NCI-H146 treated with DMSO at 0.1 percent for 48 hours (cell line): ENCODE measurements at regions not wholly inside any gene's neighbourhood (a gene's known extent, or its start where the extent isn't known, plus 50 kb on each side); places are given as distances from the start of the nearest gene placed in this dataset.
"Not testable (repeated sequence)": the region's sequence is repeated elsewhere in the genome, so short reads cannot be mapped to it uniquely, and the experiment has no call there.

ENCODE experiments used
- DNase-seq: peaks from one replicate; lab custom pipeline; 2025; ENCODE audit not compliant: unreplicated experiment; lab: John Stamatoyannopoulos, UW

GRCh38 chr2:228600265-228600664, 418.8 kb upstream of the SPHKAP start:
- no peak for DNase-seq

DNA sequence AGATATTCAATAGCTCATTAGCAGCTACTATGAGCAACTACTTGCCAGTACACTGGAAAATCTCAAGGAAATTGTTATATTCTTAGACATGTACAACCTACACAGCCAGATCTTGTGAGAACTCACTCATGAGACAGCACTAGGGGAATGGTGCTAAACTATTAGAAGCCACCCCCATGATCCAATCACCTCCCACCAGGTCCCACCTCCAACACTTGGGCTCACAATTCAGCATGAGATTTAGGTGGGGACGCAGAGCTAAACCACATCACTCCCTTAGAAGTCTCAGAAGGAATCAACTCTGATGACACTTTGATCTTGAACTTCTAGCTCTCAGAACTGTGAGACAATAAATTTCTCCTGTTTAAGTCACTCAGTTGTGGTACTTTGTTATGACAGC, 418.3 kb upstream of the SPHKAP start:
- DNase-seq, result no peak

DNA sequence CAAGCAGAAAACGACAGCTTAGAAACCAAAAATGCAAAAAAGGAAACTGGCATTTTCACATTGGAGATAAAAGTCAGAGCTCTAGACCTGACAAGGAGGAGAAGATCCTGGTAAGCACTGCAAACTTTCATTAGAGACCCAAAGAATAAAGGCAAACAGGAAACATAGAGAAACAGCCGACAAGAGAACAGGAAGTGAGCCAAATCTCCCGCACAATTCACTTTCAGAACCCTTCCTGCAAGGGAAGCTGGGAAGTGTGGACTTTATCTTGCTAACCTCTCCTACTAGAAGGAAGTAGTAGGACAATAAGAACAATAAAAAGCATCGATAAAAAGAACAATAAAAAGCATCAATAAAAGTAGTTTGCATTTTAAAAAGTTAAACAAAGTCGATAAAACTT, 417.8 kb upstream of the SPHKAP start:
- DNase-seq, result no peak

- no peak for DNase-seq
These were observed 415.5 kb upstream of the SPHKAP start for GRCh38 chr2:228597032-228597431.

GRCh38 chr2:228594012-228594411, 412.5 kb upstream of the SPHKAP start:
- no peak for DNase-seq

DNA sequence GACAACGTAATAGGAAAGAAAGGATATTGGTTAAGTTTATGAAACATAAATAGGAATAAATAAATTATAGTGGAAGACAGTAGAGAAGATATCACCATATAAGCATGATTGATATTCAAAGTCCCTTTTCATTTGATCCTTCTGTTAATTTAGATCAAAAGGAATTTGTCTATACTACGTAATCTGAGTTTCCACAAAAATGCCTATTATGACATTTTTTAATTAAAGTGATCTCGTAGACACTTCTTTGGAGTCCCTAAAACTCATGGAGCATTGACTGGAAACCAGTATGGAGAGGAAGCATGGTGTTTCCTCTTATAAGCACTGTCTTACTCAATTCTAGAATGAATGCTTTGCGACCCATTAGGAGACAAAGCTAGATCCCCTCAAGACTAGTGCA, 411.4 kb upstream of the SPHKAP start:
- no peak for DNase-seq

DNA sequence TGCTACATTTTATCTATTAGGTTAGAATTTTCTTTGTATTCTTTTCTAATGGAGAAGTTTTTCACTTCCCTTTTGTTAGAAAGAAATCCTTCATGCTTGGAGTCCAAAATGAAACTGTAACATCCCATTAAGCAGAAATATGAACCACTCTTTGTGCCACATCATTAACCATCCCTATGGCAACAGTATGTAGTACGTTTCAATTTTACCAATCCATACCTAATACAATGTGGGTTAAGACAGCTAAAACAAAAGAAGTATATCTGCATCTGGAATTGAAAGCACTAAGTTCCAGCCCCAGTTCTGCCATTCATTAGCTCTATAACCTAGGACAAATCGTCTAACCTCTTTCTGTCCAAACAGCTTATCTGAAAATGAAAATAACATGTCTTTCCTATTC, 409.2 kb upstream of the SPHKAP start:
- no peak for DNase-seq

DNA sequence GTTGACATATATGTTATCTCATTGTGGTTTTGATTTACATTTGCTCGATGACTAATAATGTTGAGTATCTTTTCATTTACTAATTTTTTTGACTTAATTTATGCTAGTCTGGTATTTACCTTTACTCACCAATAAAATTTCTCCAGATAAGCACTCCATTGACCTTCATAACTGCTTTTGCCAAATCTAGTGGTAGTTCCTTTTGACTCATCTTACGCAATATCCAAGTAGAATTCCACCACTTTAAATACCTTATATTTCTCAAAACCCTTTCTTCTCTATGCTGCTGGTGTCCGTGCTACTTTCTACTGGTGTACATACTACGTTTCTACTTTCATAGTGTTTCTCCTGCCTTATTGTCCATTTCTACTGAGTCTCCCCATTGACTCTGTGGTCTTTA, 407.6 kb upstream of the SPHKAP start:
- no peak for DNase-seq

DNA sequence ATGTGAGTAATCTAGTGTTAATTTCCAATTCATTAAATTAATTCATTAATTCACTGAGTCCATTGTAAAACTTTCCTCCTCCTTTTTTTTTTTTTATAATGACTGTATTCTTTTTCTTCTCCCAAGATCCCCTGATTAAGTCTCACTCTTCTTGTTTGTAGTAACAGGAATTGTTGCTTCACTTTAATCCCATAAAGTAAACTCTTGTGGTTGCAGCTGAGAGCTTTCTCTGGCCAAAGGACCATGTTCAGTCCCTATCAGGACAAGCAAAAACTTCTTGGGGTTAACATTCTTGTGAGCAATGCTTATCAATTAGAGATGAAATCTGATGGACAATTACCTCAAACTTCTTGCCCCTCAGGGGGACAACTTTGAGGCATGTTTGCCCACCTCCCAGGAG, 400.2 kb upstream of the SPHKAP start:
- DNase-seq, result no peak

DNA sequence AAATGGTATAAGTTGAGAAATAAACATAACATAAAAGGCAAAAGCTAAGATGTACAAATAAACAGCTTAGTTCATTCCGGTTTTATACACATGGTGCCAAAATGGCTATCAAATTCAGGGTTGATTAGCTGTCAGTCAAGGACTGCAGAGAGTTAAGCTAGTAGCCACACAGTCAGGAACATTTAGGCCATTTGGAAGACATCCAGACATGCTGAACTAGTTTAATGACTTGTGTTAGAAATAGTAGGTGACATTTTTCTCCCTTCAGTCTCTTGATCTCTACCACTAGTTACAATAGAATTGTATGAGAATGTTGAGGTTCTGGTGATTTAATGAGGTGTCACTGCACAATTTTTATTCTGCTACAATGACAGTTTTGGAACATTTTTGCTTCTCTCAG, 394.4 kb upstream of the SPHKAP start:
- no peak for DNase-seq

DNA sequence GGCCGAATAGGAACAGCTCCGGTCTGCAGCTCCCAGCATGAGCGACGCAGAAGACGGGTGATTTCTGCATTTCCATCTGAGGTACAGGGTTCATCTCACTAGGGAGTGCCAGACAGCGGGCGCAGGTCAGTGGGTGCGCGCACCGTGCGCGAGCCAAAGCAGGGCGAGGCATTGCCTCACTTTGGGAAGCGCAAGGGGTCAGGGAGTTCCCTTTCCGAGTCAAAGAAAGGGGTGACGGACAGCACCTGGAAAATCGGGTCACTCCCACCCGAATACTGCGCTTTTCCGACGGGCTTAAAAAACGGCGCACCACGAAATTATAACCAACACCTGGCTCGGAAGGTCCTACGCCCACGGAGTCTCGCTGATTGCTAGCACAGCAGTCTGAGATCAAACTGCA, 386.8 kb upstream of the SPHKAP start:
- DNase-seq, result not testable (repeated sequence)

GRCh38 chr2:228561816-228562215, 380.3 kb upstream of the SPHKAP start:
- no peak for DNase-seq

- no peak for DNase-seq
These were observed 378.4 kb upstream of the SPHKAP start for GRCh38 chr2:228559774-228560415.

GRCh38 chr2:228556717-228557116, 375.2 kb upstream of the SPHKAP start:
- no peak for DNase-seq

DNA sequence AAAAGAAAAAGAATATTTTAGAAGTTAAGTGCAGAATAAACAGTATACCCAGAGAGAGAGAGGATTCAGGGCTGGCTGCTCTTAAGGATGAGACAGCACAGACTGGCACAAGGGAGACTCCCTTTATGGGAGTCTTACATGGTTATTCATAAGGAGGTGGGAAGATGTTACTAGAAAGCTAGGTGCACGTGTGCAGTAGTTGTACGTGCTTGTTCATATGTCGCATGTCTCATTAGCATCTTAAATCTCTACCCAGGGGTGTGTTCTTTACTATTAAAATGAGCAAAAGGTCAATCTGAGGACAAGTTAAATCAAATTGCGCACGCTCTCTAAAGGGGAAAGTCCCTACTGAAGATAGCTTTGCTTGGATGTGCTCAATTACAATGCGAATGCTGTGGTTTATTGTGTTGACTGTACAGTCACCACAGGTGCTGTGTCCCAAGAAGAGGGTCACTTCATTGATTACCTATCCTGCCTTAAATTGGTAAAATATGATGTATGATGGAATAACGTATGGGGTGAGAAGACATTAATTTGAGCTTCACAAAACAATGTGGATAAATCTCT, 368.0 kb upstream of the SPHKAP start:
- DNase-seq, result no peak

GRCh38 chr2:228548230-228548629, 366.7 kb upstream of the SPHKAP start:
- DNase-seq, result no peak

DNA sequence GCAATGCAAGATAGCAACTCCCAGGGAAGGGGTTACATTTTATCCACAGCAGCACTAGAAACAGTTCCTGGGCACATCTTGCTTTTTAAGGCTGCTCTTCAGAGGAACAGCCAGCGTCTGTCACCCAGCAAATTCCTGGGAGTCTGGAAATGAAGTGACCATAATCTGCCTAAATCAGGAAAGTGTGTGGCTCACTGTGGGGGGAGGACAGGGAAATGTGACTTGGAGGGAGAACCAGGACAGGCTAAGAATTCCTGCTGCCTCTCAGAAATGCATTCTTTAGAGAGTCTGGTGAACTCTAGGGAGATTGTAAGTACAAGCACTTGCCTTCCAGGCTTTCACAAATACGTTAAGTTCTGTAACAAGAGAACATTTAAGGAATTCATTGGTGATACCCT, 364.3 kb upstream of the SPHKAP start:
- no peak for DNase-seq

- DNase-seq, result no peak
These were observed 363.7 kb upstream of the SPHKAP start for GRCh38 chr2:228545041-228545747.

GRCh38 chr2:228543117-228543516, 361.6 kb upstream of the SPHKAP start:
- DNase-seq, result no peak

GRCh38 chr2:228542277-228542676, 360.8 kb upstream of the SPHKAP start:
- DNase-seq, result no peak

- DNase-seq, result no peak
These were observed 360.3 kb upstream of the SPHKAP start for GRCh38 chr2:228541789-228542188.

DNA sequence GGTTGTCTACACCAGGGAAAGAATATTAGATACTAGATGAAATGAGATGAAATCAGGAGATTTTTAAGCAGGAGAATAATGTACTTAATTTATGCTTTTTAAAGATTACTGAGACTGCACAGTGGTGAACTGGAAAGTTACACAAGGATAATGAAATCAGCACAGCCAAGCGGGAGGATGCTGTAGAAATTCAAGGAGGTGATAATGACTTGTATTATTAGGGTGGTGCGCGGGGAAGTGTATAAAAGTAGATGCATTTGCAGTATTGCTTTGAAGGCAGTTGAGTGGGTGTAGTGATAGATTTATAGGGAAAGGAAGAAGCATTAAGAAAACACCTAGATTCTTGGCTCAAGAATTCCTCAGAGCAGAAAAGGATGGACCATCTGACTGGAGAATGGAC, 359.5 kb upstream of the SPHKAP start:
- no peak for DNase-seq

- DNase-seq, result no peak
These were observed 353.9 kb upstream of the SPHKAP start for GRCh38 chr2:228535396-228535795.
